Astrocyte (in vitro differentiated cells and primary cell): ENCODE measurements at regions not wholly inside any gene's neighbourhood (a gene's known extent, or its start where the extent isn't known, plus 50 kb on each side); places are given as distances from the start of the nearest gene placed in this dataset.

Source experiments
- CTCF ChIP-seq: IDR thresholded peaks from 2 replicates; pipeline ENCODE4 v1.5.1; 2011; ENCODE audit warnings: low read depth, mild to moderate bottlenecking, inconsistent platforms, low read length, moderate library complexity; ENCODE audit not compliant: insufficient read depth
- EZH2 ChIP-seq: IDR thresholded peaks from 2 replicates; pipeline ENCODE4 v1.6.1; 2012; ENCODE audit warnings: mild to moderate bottlenecking, low read length, inconsistent platforms; ENCODE audit not compliant: insufficient read depth

- TF ChIP-seq EZH2, result no peak
- no peak for TF ChIP-seq CTCF
These were observed 261.8 kb upstream of the ARX start for GRCh38 chrX:25277574-25277973.
